GM23338 (cell line): ENCODE measurements at regions not wholly inside any gene's neighbourhood (a gene's known extent, or its start where the extent isn't known, plus 50 kb on each side); places are given as distances from the start of the nearest gene placed in this dataset.
A peak's percentile ranks its signal among the peaks of the same experiment; 100 is the strongest.
"Not testable (repeated sequence)": the region's sequence is repeated elsewhere in the genome, so short reads cannot be mapped to it uniquely, and the experiment has no call there.

Experiments used
- ATAC-seq: fragments of 200-7000 bp; cut with Tn5 transposase; 3 replicates; pipeline ENCODE4 v1.9.1; 2020
- DNase-seq: peaks from one replicate; pipeline ENCODE4 v3.0.0-alpha.2; 2015; ENCODE audit warnings: low spot score
- H2AFZ ChIP-seq: fragments of 200-600 bp; sonication (generic); 2 replicates; pipeline ENCODE4 v1.8.0; 2016; ENCODE audit warnings: antibody characterized with exemption, mild to moderate bottlenecking, moderate library complexity
- H3F3A ChIP-seq: fragments of 200-600 bp; sonication (generic); replicated peaks from 2 replicates; pipeline ENCODE4 v1.8.0; 2017; ENCODE audit warnings: antibody characterized with exemption, mixed run types, low read depth
- H3K27ac ChIP-seq: fragments of 200-600 bp; sonication (generic); 2 replicates; pipeline ENCODE4 v1.6.1; 2016; ENCODE audit warnings: low read depth
- H3K27me3 ChIP-seq: fragments of 200-600 bp; sonication (generic); 2 replicates; pipeline ENCODE4 v1.8.0; 2016; ENCODE audit warnings: mild to moderate bottlenecking, mixed run types, moderate library complexity; ENCODE audit not compliant: insufficient read depth
- H3K36me3 ChIP-seq: fragments of 200-600 bp; sonication (generic); 2 replicates; pipeline ENCODE4 v1.8.0; 2016; ENCODE audit warnings: mild to moderate bottlenecking; ENCODE audit not compliant: insufficient read depth
- H3K4me1 ChIP-seq: fragments of 200-600 bp; sonication (generic); 2 replicates; pipeline ENCODE4 v1.8.0; 2016; ENCODE audit warnings: mild to moderate bottlenecking, moderate library complexity; ENCODE audit not compliant: insufficient read depth
- H3K4me2 ChIP-seq: fragments of 200-600 bp; sonication (generic); 2 replicates; pipeline ENCODE4 v1.7.1; 2017; ENCODE audit warnings: mixed run types
- H3K4me3 ChIP-seq: fragments of 200-600 bp; sonication (generic); 2 replicates; pipeline ENCODE4 v1.6.1; 2016; ENCODE audit warnings: mixed run types
- H3K79me2 ChIP-seq: fragments of 200-600 bp; sonication (generic); replicated peaks from 2 replicates; pipeline ENCODE4 v1.8.0; 2017; ENCODE audit warnings: mild to moderate bottlenecking; ENCODE audit not compliant: insufficient read depth
- H3K9me2 ChIP-seq: fragments of 200-600 bp; sonication (generic); 2 replicates; pipeline ENCODE4 v1.8.0; 2017; ENCODE audit not compliant: insufficient read depth
- H4K20me1 ChIP-seq: fragments of 200-600 bp; sonication (generic); replicated peaks from 2 replicates; pipeline ENCODE4 v1.8.0; 2017; ENCODE audit warnings: mild to moderate bottlenecking; ENCODE audit not compliant: insufficient read depth
- H3K27ac Mint-ChIP-seq: 2 replicates; pipeline ENCODE4 v1.8.0; 2020; ENCODE audit warnings: inconsistent platforms, mild to moderate bottlenecking, moderate library complexity, mixed read lengths
- H3K27me3 Mint-ChIP-seq: 3 replicates; pipeline ENCODE4 v1.8.0; 2022; ENCODE audit warnings: low read depth, mild to moderate bottlenecking, moderate library complexity, mixed read lengths, inconsistent platforms; ENCODE audit not compliant: insufficient read depth, poor library complexity
- H3K36me3 Mint-ChIP-seq: 3 replicates; pipeline ENCODE4 v1.8.0; 2021; ENCODE audit warnings: low read depth, mild to moderate bottlenecking, inconsistent platforms, moderate library complexity, mixed read lengths
- H3K4me1 Mint-ChIP-seq: 3 replicates; pipeline ENCODE4 v1.8.0; 2020; ENCODE audit warnings: mild to moderate bottlenecking, inconsistent platforms, mixed read lengths
- H3K4me3 Mint-ChIP-seq: 3 replicates; pipeline ENCODE4 v1.8.0; 2021; ENCODE audit warnings: moderate library complexity, mild to moderate bottlenecking, inconsistent platforms, mixed read lengths
- H3K9me3 Mint-ChIP-seq: 3 replicates; pipeline ENCODE4 v1.8.0; 2020; ENCODE audit warnings: moderate library complexity, mild to moderate bottlenecking, inconsistent platforms, mixed read lengths
- TF ChIP-seq, protein P1 (sequence below), 2 experiments: fragments of 200-600 bp in 1 of 2; sonication (generic) in 1 of 2; conservative IDR thresholded peaks; 2 replicates each; pipeline versions ENCODE4 v1.5.1 to v1.6.1; 2016 to 2017; ENCODE audit warnings: antibody characterized with exemption in 2 of 2, low read depth in 2 of 2, mild to moderate bottlenecking in 2 of 2, moderate library complexity in 1 of 2

- not testable (repeated sequence) for H3K27ac ChIP-seq, H3K4me1 Mint-ChIP-seq, H3K27me3 Mint-ChIP-seq, ATAC-seq, H3K27me3 ChIP-seq, DNase-seq, H3K4me2 ChIP-seq, H3K36me3 ChIP-seq, H3K27ac Mint-ChIP-seq, H3K4me3 Mint-ChIP-seq, H3K4me1 ChIP-seq, H3F3A ChIP-seq, H3K4me3 ChIP-seq, H3K79me2 ChIP-seq, H4K20me1 ChIP-seq, H3K9me2 ChIP-seq, H3K36me3 Mint-ChIP-seq, H2AFZ ChIP-seq
- peaks cover 28% of the 10 kb centered on the region for H3K9me3 Mint-ChIP-seq
- TF ChIP-seq, protein P1, sequence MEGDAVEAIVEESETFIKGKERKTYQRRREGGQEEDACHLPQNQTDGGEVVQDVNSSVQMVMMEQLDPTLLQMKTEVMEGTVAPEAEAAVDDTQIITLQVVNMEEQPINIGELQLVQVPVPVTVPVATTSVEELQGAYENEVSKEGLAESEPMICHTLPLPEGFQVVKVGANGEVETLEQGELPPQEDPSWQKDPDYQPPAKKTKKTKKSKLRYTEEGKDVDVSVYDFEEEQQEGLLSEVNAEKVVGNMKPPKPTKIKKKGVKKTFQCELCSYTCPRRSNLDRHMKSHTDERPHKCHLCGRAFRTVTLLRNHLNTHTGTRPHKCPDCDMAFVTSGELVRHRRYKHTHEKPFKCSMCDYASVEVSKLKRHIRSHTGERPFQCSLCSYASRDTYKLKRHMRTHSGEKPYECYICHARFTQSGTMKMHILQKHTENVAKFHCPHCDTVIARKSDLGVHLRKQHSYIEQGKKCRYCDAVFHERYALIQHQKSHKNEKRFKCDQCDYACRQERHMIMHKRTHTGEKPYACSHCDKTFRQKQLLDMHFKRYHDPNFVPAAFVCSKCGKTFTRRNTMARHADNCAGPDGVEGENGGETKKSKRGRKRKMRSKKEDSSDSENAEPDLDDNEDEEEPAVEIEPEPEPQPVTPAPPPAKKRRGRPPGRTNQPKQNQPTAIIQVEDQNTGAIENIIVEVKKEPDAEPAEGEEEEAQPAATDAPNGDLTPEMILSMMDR (conservative IDR thresholded peaks at IDR 0.05; ENCODE audit: low read depth in 2 of 2): peak in 1 of 2 experiments; percentile 59; a peak in 2 of 4 replicates
Measured at GRCh38 chr15:20194591-20195198, 346.9 kb downstream of the GOLGA6L6 start.

- peak; percentile 0 for DNase-seq
- not testable (repeated sequence) for H3K4me3 Mint-ChIP-seq, H3K27me3 Mint-ChIP-seq
Measured at GRCh38 chr15:20192982-20193929, 348.3 kb downstream of the GOLGA6L6 start.

DNA sequence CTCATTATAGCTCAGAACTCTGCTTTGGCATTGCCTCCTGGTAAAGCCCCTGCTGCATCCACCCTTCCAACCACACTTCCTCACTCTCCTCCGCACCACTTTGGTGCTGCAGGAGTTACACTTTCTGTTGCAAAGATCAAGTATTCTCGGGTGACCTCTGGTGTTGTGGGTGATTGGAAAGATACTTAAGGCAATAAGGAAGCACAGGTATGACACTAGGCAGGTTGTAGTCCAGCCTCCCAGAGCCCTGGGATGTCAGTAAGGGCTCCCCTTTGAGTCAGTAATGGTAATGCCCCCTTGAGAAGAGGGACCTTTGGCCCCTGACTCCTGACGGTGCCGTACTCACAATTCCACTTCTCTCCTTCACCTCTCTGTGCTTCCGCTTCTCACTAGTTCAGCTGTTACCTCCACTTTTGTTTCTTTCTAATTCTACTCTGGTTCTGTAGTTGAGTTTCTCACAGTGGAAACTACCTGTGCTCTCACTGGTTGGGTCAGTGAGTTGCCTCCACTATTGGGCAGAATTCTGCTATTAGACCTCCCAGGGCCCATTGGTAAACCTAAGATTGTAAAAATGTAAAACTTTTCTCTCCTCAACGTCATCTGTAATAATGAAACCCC is 350.0 kb downstream of the GOLGA6L6 start:
- H3K4me2 ChIP-seq, H3K36me3 ChIP-seq, H3F3A ChIP-seq, H3K27me3 ChIP-seq, H3K4me1 Mint-ChIP-seq, H3K27ac ChIP-seq, H3K27me3 Mint-ChIP-seq, H4K20me1 ChIP-seq, H3K9me2 ChIP-seq, H3K27ac Mint-ChIP-seq, H3K36me3 Mint-ChIP-seq, H3K4me3 Mint-ChIP-seq, H3K79me2 ChIP-seq, H3K4me1 ChIP-seq, H3K4me3 ChIP-seq, ATAC-seq, DNase-seq, H2AFZ ChIP-seq: not testable (repeated sequence)
- H3K9me3 Mint-ChIP-seq: peaks cover 32% of the 10 kb centered on the region

More at GRCh38 chr15:20192982-20193929, 348.3 kb downstream of the GOLGA6L6 start:
- peak; percentile 50; the same call in 2 of the 3 replicates for ATAC-seq
- H3K27ac ChIP-seq, H3F3A ChIP-seq, H3K79me2 ChIP-seq, H3K9me2 ChIP-seq, H3K4me2 ChIP-seq, H3K27me3 ChIP-seq, H3K4me1 ChIP-seq, H3K36me3 Mint-ChIP-seq, H2AFZ ChIP-seq, H3K27ac Mint-ChIP-seq, H3K4me3 ChIP-seq, H3K4me1 Mint-ChIP-seq, H3K36me3 ChIP-seq, H4K20me1 ChIP-seq: not testable (repeated sequence)
- peaks cover 32% of the 10 kb centered on the region for H3K9me3 Mint-ChIP-seq
- TF ChIP-seq, protein P1 (conservative IDR thresholded peaks at IDR 0.05; ENCODE audit: low read depth in 2 of 2): peak in 1 of 2 experiments; percentile 30; a peak in 1 of 4 replicates

- H3K4me2 ChIP-seq, ATAC-seq, H3K36me3 Mint-ChIP-seq, H2AFZ ChIP-seq, H3K27ac Mint-ChIP-seq, H3K27me3 ChIP-seq, H3K4me3 Mint-ChIP-seq, H3K4me3 ChIP-seq, H3F3A ChIP-seq, H3K4me1 Mint-ChIP-seq, H3K27me3 Mint-ChIP-seq, H4K20me1 ChIP-seq, H3K27ac ChIP-seq, H3K79me2 ChIP-seq, DNase-seq, H3K4me1 ChIP-seq, H3K36me3 ChIP-seq, H3K9me2 ChIP-seq: not testable (repeated sequence)
- peaks cover 38% of the 10 kb centered on the region for H3K9me3 Mint-ChIP-seq
Measured at GRCh38 chr15:20188611-20189010, 353.0 kb downstream of the GOLGA6L6 start.
